Brain microvascular endothelial cell (primary cell): ENCODE measurements at regions not wholly inside any gene's neighbourhood (a gene's known extent, or its start where the extent isn't known, plus 50 kb on each side); places are given as distances from the start of the nearest gene placed in this dataset.

Experiments
- DNase-seq: peaks from one replicate; pipeline ENCODE4 v3.0.0-alpha.2; 2020
- H3K27ac ChIP-seq: fragments of 250-450 bp; sonication (Bioruptor Pico); 2 replicates; pipeline ENCODE4 v1.5.1; 2020; ENCODE audit warnings: mild to moderate bottlenecking, moderate library complexity
- H3K27me3 ChIP-seq: fragments of 250-450 bp; sonication (Bioruptor Pico); replicated peaks from 2 replicates; pipeline ENCODE4 v1.5.1; 2020; ENCODE audit warnings: mild to moderate bottlenecking
- H3K36me3 ChIP-seq: fragments of 250-450 bp; sonication (Bioruptor Pico); replicated peaks from 2 replicates; pipeline ENCODE4 v1.5.1; 2020; ENCODE audit warnings: mild to moderate bottlenecking
- H3K4me3 ChIP-seq: 2 replicates; pipeline ENCODE4 v1.5.1; 2011; ENCODE audit warnings: low read depth, mild to moderate bottlenecking, control low read depth, low read length, moderate library complexity
- in situ Hi-C: cut with HindIII; loops from 2 replicates; pipeline ENCODE4 v1.10.0; 2017; ENCODE audit warnings: low sequenced_read_pairs, low pct_ligation_motif_present
- TF ChIP-seq, protein P1 (sequence below): IDR thresholded peaks from 2 replicates; pipeline ENCODE4 v1.5.1; 2011; ENCODE audit warnings: low read depth, mild to moderate bottlenecking, moderate library complexity, low read length, control low read depth, inconsistent platforms; ENCODE audit errors: missing control alignments

DNA sequence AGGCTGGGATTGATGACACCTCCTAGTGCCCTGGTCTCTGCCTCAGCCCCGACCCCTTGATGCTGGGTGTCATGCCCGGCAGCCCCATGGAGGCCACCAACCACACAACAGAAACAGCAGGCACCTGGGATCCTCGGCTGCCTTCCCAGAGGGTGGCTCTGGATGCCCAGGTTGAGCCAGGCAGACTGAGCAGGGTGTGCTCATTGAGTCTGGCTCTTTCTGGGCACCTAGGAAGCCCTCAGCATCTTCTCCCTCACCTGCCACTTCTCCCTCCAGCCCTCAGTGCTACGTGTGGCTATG lies 484.5 kb upstream of the MGMT start:
- in situ Hi-C loops: no loop called here
- Histone ChIP-seq H3K27me3 (no peaks in the 10 kb centered on the region), H3K27ac (no peak overlapping the region), H3K36me3 (no peaks in the 10 kb centered on the region), H3K4me3 (no peak overlapping the region)
- DNase-seq: no peak
- TF ChIP-seq, protein P1, sequence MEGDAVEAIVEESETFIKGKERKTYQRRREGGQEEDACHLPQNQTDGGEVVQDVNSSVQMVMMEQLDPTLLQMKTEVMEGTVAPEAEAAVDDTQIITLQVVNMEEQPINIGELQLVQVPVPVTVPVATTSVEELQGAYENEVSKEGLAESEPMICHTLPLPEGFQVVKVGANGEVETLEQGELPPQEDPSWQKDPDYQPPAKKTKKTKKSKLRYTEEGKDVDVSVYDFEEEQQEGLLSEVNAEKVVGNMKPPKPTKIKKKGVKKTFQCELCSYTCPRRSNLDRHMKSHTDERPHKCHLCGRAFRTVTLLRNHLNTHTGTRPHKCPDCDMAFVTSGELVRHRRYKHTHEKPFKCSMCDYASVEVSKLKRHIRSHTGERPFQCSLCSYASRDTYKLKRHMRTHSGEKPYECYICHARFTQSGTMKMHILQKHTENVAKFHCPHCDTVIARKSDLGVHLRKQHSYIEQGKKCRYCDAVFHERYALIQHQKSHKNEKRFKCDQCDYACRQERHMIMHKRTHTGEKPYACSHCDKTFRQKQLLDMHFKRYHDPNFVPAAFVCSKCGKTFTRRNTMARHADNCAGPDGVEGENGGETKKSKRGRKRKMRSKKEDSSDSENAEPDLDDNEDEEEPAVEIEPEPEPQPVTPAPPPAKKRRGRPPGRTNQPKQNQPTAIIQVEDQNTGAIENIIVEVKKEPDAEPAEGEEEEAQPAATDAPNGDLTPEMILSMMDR: no peak

DNA sequence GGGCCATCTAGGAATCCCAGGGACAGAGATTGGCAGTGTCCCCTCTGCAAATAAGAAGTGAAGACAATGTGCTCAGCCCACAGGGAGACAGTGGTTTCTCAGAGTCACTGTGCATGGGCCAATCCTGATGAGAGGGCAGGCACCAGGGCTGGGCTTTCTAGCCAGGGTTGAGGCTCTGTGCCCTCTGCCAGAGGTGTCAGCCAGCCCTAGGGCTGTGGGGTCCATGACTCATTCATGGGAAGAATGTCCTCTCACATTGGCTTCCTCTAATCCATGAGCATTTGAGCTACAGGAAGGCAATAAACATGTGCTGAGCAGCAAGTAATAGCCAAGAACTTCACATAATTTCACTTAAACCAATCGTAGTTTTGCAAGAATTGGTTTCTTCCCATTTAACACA lies 482.0 kb upstream of the MGMT start:
- no peak overlapping the region for H3K27ac ChIP-seq
- H3K27me3 ChIP-seq: no peaks in the 10 kb centered on the region
- in situ Hi-C loops: no loop called here
- H3K4me3 ChIP-seq: no peak overlapping the region
- TF ChIP-seq, protein P1: no peak
- DNase-seq: no peak
- no peaks in the 10 kb centered on the region for H3K36me3 ChIP-seq

DNA sequence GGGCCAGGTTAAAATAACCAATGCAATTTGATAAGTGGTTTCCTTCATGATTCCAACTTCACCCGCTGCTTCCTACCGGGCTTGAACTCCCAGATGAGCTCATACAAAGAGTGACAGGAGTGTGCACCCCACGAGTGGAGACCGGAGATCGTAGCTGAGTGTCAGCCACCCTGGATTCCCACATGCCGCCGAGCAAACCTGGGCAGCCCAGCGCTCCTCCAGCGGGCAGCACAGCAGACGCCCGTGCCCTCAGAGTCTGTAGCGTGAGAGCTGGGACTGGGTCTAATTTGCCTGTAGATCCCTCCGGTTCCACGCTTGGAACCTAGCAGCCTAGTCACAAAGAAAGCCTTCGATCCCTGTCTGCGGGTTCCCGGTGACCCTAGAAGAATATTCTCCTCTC lies 476.1 kb upstream of the MGMT start:
- no peak overlapping the region for H3K4me3 ChIP-seq
- H3K27me3 ChIP-seq: no peaks in the 10 kb centered on the region
- H3K27ac ChIP-seq: no peak overlapping the region
- TF ChIP-seq, protein P1: no peak
- in situ Hi-C loops: no loop called here
- no peak for DNase-seq
- H3K36me3 ChIP-seq: no peaks in the 10 kb centered on the region

DNA sequence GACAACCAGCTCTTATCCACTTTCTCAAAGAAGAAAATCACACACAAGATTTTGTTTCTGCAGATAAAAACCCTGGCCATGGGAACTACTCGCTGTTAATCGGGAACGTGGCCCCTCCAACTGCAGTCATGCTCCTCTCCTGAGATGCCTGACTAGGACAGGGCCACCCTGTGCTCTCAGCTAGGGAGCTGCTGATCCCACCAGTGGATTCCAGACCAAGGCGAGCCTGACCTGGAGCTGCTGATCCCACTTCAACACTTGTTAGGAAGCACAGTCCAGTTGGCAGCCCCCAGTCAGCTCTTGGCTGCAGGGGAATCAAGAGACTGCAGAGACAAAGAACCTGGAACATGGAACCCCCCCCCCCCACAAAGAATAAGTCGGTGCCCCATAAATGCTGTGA lies 474.3 kb upstream of the MGMT start:
- Histone ChIP-seq H3K4me3 (no peak overlapping the region), H3K27me3 (no peaks in the 10 kb centered on the region), H3K36me3 (no peaks in the 10 kb centered on the region), H3K27ac (no peak overlapping the region)
- TF ChIP-seq, protein P1: no peak
- in situ Hi-C loops: no loop called here
- no peak for DNase-seq

DNA sequence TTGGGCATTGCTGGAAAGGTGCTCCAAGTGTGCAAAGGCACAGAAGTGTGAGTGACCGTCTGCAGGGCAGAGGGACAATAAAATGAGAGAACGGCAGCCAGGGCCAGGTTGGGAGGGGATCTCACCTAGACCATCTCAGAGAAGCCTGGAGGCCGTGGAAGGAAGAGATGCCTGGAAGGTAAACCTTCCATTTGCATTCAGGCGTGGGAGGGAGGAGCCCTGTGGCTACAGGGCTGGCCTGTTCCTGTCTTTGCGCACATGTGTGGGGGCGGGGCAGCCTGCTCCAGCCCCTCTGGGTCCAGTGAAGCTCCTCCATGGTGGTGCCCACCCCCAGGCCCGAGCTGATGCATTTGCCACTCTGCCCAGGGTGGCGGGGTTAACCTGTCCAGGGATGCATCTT lies 473.6 kb upstream of the MGMT start:
- no peak overlapping the region for H3K4me3 ChIP-seq
- H3K36me3 ChIP-seq: no peaks in the 10 kb centered on the region
- no peak for DNase-seq
- TF ChIP-seq, protein P1: no peak
- no peaks in the 10 kb centered on the region for H3K27me3 ChIP-seq
- no peak overlapping the region for H3K27ac ChIP-seq
- in situ Hi-C loops: no loop called here

DNA sequence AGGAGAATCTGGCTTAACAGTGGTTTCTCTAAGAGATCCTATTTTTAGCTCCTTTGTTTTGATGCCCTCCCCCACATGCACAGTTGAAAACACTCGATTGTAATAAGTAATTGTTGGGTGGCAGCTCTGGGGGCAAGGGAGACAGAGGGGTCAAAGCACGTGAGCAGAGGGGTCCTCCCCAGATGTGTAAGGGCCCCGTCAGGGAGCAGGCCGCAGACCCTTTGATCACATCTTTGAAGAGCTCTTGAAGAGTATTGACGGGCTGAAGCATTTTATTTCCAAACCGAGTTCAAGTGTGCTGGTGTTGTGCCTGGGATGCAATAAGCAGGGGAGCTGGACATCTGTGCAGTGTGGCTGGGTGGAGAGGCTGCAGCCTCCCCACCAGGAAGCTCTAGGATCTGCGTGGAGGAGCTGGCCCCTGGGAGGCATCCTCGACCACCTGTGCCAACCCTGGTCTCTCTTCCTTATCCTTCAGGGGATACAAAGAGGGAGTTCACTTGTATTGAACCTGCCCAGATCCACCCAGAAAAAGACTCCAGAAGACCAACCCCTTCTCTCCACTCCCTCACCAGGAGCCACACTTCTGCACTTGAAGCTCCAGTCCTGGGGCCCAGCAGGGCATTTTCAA lies 473.0 kb upstream of the MGMT start:
- no peaks in the 10 kb centered on the region for H3K27me3 ChIP-seq
- DNase-seq: no peak
- H3K27ac ChIP-seq: no peak overlapping the region
- TF ChIP-seq, protein P1: no peak
- in situ Hi-C loops: no loop called here
- H3K4me3 ChIP-seq: no peak overlapping the region
- H3K36me3 ChIP-seq: no peaks in the 10 kb centered on the region
